GM12878 (cell line): ENCODE measurements at regions not wholly inside any gene's neighbourhood (a gene's known extent, or its start where the extent isn't known, plus 50 kb on each side); places are given as distances from the start of the nearest gene placed in this dataset.

Experiments
- ATAC-seq: fragments of 200-7000 bp; cut with Tn5 transposase; 3 replicates; pipeline ENCODE4 v1.9.1; 2020; ENCODE audit warnings: mild to moderate bottlenecking, moderate library complexity
- BruUV-seq: library from RNA; stranded (reverse); fragments of 400-500 nt; replicated peaks from 2 replicates; lab custom pipeline; 2021; lab: Mats Ljungman, UMichigan
- CTCF ChIA-PET: fragments of 300-600 bp; sonication (Branson Sonifier 250); formaldehyde crosslinking; extraction: SDS; loops from one replicate; lab custom pipeline; 2021; ENCODE audit warnings: inconsistent platforms; lab: Yijun Ruan, JAX
- POLR2A ChIA-PET: fragments of 350-600 bp; formaldehyde crosslinking; extraction: SDS; loops from one replicate; lab custom pipeline; 2021; ENCODE audit warnings: inconsistent platforms; lab: Charles Lee
- RAD21 ChIA-PET: fragments of 300-600 bp; sonication (Branson Sonifier 250); formaldehyde crosslinking; loops from one replicate; lab custom pipeline; 2023; ENCODE audit warnings: antibody characterized with exemption; ENCODE audit not compliant: unreplicated experiment; lab: Charles Lee
- SMC1A ChIA-PET: fragments of 300-600 bp; sonication (Branson Sonifier 250); formaldehyde crosslinking; loops from one replicate; lab custom pipeline; 2023; ENCODE audit not compliant: unreplicated experiment, uncharacterized antibody; lab: Charles Lee
- DNase-seq: peaks from one replicate; pipeline ENCODE4 v3.0.0-alpha.2; 2011; ENCODE audit warnings: low read depth, low spot score
- FAIRE-seq: peaks from 3 replicates; lab custom pipeline; 2011; peaks lifted over from hg19 to GRCh38; lab: Jason Lieb, UNC
- H2AFZ ChIP-seq: 2 replicates; pipeline ENCODE4 v1.6.0; 2011; ENCODE audit warnings: low read depth, low read length, control low read depth; ENCODE audit not compliant: control insufficient read depth
- H3K27ac ChIP-seq: 2 replicates; pipeline ENCODE4 v1.5.1; 2011; ENCODE audit warnings: control low read depth; ENCODE audit not compliant: control insufficient read depth, insufficient read depth
- H3K27me3 ChIP-seq, 2 experiments: replicated peaks in 1 of 2; 2 replicates each; pipeline versions ENCODE4 v1.6.0 to v1.6.1; 2011; ENCODE audit warnings: low read length in 1 of 2; ENCODE audit not compliant: control insufficient read depth in 2 of 2, insufficient read depth in 2 of 2
- H3K36me3 ChIP-seq, 2 experiments: 2 replicates each; pipeline ENCODE4 v1.5.1; 2011; ENCODE audit warnings: low read length in 1 of 2; ENCODE audit not compliant: control insufficient read depth in 2 of 2, insufficient read depth in 2 of 2
- H3K4me1 ChIP-seq: 2 replicates; pipeline ENCODE4 v1.6.1; 2011; ENCODE audit warnings: mild to moderate bottlenecking, low read length, moderate library complexity, mixed read lengths; ENCODE audit not compliant: control insufficient read depth, insufficient read depth
- H3K4me2 ChIP-seq: 2 replicates; pipeline ENCODE4 v1.6.0; 2011; ENCODE audit warnings: control low read depth; ENCODE audit not compliant: control insufficient read depth, insufficient read depth
- H3K4me3 ChIP-seq: fragments of 200-600 bp; sonication (generic); 2 replicates; pipeline ENCODE4 v1.5.1; 2016
- H3K79me2 ChIP-seq: 2 replicates; pipeline ENCODE4 v1.6.0; 2011; ENCODE audit warnings: low read length; ENCODE audit not compliant: control insufficient read depth, insufficient read depth
- H3K9ac ChIP-seq: 2 replicates; pipeline ENCODE4 v1.8.0; 2011; ENCODE audit warnings: low read length, control low read depth, mixed read lengths; ENCODE audit not compliant: control insufficient read depth, insufficient read depth
- H3K9me3 ChIP-seq: replicated peaks from 3 replicates; pipeline ENCODE4 v1.5.1; 2011; ENCODE audit warnings: mild to moderate bottlenecking, low read length; ENCODE audit not compliant: control insufficient read depth, insufficient read depth
- H4K20me1 ChIP-seq: 2 replicates; pipeline ENCODE4 v1.6.0; 2011; ENCODE audit not compliant: control insufficient read depth, insufficient read depth
- CHD2 ChIP-seq: IDR thresholded peaks from 2 replicates; pipeline ENCODE4 v1.6.1; 2011; ENCODE audit warnings: low read depth, low read length, improper control_type of control experiment, borderline replicate concordance
- ZNF217 ChIP-seq: fragments of 450-650 bp; IDR thresholded peaks from 2 replicates; pipeline ENCODE4 v1.6.1; 2017; ENCODE audit warnings: antibody characterized with exemption, mild to moderate bottlenecking
- WGBS: methylation state at CpG from one replicate; pipeline ENCODE4 v1.1.6; 2016; ENCODE audit warnings: low lambda C conversion rate; ENCODE audit not compliant: insufficient replicate concordance, insufficient coverage; ENCODE audit errors: missing lambda C conversion rate; 5-methylcytosine and 5-hydroxymethylcytosine counted together
- in situ Hi-C: fragments of 300-500 bp; cut with MboI; formaldehyde crosslinking; loops from 9 replicates; pipeline ENCODE4 v1.14.3; 2018; ENCODE audit warnings: mixed read lengths
- intact Hi-C: fragments of 100-400 bp; cut with micrococcal nuclease; formaldehyde crosslinking; loops from one replicate; pipeline ENCODE4 v1.14.2; 2022; ENCODE audit not compliant: unreplicated experiment
- TF ChIP-seq, protein P1 (sequence below): fragments of 450-650 bp; IDR thresholded peaks from 2 replicates; pipeline ENCODE4 v1.6.1; 2017; ENCODE audit warnings: antibody characterized with exemption, mild to moderate bottlenecking, moderate library complexity
- TF ChIP-seq, protein P2 (sequence below), 3 experiments: IDR thresholded peaks in 2 of 3; conservative IDR thresholded peaks in 1 of 3; 2 replicates each; pipeline ENCODE4 v1.5.1; 2011; ENCODE audit warnings: low read depth in 3 of 3, low read length in 3 of 3, mild to moderate bottlenecking in 3 of 3, control low read depth in 2 of 3, moderate library complexity in 2 of 3, inconsistent platforms in 1 of 3, mixed read lengths in 1 of 3; ENCODE audit not compliant: control insufficient read depth in 2 of 3, insufficient read depth in 1 of 3; ENCODE audit errors: extremely low read depth in 1 of 3

DNA sequence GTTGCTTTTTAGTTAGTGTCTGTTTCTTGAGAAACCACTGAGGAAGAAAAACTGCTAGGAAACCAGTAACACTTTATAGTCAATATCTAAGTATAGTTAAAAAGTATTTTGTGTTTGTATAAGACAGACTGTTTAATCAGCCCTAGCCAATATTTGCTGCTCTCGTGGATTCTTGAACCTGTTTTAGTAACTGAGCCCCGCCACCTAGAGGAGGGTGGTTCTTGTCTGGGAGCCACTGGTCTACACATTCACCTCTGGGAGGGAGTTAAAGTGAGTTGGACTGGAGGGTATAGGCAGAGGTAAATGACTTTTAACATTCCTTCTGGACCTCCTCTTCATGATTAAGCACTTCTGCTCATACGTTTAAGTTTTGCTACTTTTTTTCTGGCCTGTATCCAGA, 117.2 kb downstream of the SPATA31D1 start:
- Histone ChIP-seq H3K4me1 (no peaks in the 10 kb centered on the region), H3K27ac (no peak overlapping the region), H3K4me2 (no peak overlapping the region), H3K9me3 (no peaks in the 10 kb centered on the region), H3K36me3 (no peaks in the 10 kb centered on the region), H3K9ac (no peak overlapping the region), H3K27me3 (no peaks in the 10 kb centered on the region), H2AFZ (no peak overlapping the region), H3K79me2 (no peaks in the 10 kb centered on the region), H3K4me3 (no peak overlapping the region), H4K20me1 (no peaks in the 10 kb centered on the region)
- no peak for ATAC-seq
- POLR2A ChIA-PET = no interaction called here
- RAD21 ChIA-PET = interaction anchor here (0.6 kb wide), 1 partner anchor 11 kb away, joined by 4 read pairs; no protein-coding TSS in a partner anchor
- in situ Hi-C loops (no loop called here), intact Hi-C loops (no loop called here)
- FAIRE-seq = no peak
- CTCF ChIA-PET = interaction anchor here (0.8 kb wide), 1 partner anchor 9 kb away, joined by 3 read pairs; no protein-coding TSS in a partner anchor
- no TSS peak for BruUV-seq
- 36% methylated on average over 3 of the region's 3 CpGs for WGBS
- SMC1A ChIA-PET = no interaction called here
- TF ChIP-seq, protein P1, sequence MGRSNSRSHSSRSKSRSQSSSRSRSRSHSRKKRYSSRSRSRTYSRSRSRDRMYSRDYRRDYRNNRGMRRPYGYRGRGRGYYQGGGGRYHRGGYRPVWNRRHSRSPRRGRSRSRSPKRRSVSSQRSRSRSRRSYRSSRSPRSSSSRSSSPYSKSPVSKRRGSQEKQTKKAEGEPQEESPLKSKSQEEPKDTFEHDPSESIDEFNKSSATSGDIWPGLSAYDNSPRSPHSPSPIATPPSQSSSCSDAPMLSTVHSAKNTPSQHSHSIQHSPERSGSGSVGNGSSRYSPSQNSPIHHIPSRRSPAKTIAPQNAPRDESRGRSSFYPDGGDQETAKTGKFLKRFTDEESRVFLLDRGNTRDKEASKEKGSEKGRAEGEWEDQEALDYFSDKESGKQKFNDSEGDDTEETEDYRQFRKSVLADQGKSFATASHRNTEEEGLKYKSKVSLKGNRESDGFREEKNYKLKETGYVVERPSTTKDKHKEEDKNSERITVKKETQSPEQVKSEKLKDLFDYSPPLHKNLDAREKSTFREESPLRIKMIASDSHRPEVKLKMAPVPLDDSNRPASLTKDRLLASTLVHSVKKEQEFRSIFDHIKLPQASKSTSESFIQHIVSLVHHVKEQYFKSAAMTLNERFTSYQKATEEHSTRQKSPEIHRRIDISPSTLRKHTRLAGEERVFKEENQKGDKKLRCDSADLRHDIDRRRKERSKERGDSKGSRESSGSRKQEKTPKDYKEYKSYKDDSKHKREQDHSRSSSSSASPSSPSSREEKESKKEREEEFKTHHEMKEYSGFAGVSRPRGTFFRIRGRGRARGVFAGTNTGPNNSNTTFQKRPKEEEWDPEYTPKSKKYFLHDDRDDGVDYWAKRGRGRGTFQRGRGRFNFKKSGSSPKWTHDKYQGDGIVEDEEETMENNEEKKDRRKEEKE = no peak
- TF ChIP-seq, protein P2, sequence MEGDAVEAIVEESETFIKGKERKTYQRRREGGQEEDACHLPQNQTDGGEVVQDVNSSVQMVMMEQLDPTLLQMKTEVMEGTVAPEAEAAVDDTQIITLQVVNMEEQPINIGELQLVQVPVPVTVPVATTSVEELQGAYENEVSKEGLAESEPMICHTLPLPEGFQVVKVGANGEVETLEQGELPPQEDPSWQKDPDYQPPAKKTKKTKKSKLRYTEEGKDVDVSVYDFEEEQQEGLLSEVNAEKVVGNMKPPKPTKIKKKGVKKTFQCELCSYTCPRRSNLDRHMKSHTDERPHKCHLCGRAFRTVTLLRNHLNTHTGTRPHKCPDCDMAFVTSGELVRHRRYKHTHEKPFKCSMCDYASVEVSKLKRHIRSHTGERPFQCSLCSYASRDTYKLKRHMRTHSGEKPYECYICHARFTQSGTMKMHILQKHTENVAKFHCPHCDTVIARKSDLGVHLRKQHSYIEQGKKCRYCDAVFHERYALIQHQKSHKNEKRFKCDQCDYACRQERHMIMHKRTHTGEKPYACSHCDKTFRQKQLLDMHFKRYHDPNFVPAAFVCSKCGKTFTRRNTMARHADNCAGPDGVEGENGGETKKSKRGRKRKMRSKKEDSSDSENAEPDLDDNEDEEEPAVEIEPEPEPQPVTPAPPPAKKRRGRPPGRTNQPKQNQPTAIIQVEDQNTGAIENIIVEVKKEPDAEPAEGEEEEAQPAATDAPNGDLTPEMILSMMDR (IDR thresholded peaks at IDR 0.05 in 2 of 3, conservative IDR thresholded peaks at IDR 0.05 in 1 of 3; ENCODE audit: control insufficient read depth in 2 of 3, extremely low read depth in 1 of 3, insufficient read depth in 1 of 3, low read depth in 3 of 3, low read length in 3 of 3) = 0 out of 6 replicates have a peak, but pooled peaks of 1 of the 3 experiments have one; percentile 7
- no peak for TF ChIP-seq CHD2
- no peak for TF ChIP-seq ZNF217
- DNase-seq = no peak
